IPS-NIHi11 (cell line): ENCODE measurements at regions not wholly inside any gene's neighbourhood (a gene's known extent, or its start where the extent isn't known, plus 50 kb on each side); places are given as distances from the start of the nearest gene placed in this dataset.
A peak's percentile ranks its signal among the peaks of the same experiment; 100 is the strongest.

ENCODE experiments used
- DNase-seq: peaks from one replicate; pipeline ENCODE4 v3.0.0; 2012; ENCODE audit warnings: mixed read lengths, low spot score

- DNase-seq, result no peak
Measured at GRCh38 chr3:22994781-22995180, 208.3 kb upstream of the UBE2E2 start.

- no peak for DNase-seq
Measured at GRCh38 chr3:22996920-22997571, 206.1 kb upstream of the UBE2E2 start.

- DNase-seq, result no peak
Measured at GRCh38 chr3:23000371-23000770, 202.8 kb upstream of the UBE2E2 start.

GRCh38 chr3:23002151-23002550 lies 201.0 kb upstream of the UBE2E2 start:
- no peak for DNase-seq

GRCh38 chr3:23002836-23003732 lies 200.0 kb upstream of the UBE2E2 start:
- no peak for DNase-seq

- no peak for DNase-seq
Measured at GRCh38 chr3:23003733-23004046, 199.4 kb upstream of the UBE2E2 start.

GRCh38 chr3:23004971-23005370 lies 198.2 kb upstream of the UBE2E2 start:
- no peak for DNase-seq

GRCh38 chr3:23017801-23018200 lies 185.3 kb upstream of the UBE2E2 start:
- no peak for DNase-seq

- DNase-seq, result no peak
Measured at GRCh38 chr3:23019596-23020300, 183.4 kb upstream of the UBE2E2 start.

- DNase-seq, result no peak
Measured at GRCh38 chr3:23028294-23028693, 174.8 kb upstream of the UBE2E2 start.

GRCh38 chr3:23029001-23029400 lies 174.1 kb upstream of the UBE2E2 start:
- no peak for DNase-seq

GRCh38 chr3:23035927-23036640 lies 167.0 kb upstream of the UBE2E2 start:
- DNase-seq, result no peak

- no peak for DNase-seq
Measured at GRCh38 chr3:23036728-23037127, 166.4 kb upstream of the UBE2E2 start.

- no peak for DNase-seq
Measured at GRCh38 chr3:23038471-23038870, 164.7 kb upstream of the UBE2E2 start.

- no peak for DNase-seq
Measured at GRCh38 chr3:23041918-23042696, 161.0 kb upstream of the UBE2E2 start.

GRCh38 chr3:23044463-23044862 lies 158.7 kb upstream of the UBE2E2 start:
- DNase-seq, result no peak

GRCh38 chr3:23046536-23046935 lies 156.6 kb upstream of the UBE2E2 start:
- DNase-seq, result no peak

GRCh38 chr3:23051240-23052140 lies 151.6 kb upstream of the UBE2E2 start:
- no peak for DNase-seq

GRCh38 chr3:23052208-23052607 lies 150.9 kb upstream of the UBE2E2 start:
- no peak for DNase-seq

- peak; percentile 51 for DNase-seq
Measured at GRCh38 chr3:23052620-23053019, 150.5 kb upstream of the UBE2E2 start.
